CD14-positive monocyte (primary cell): ENCODE measurements at regions not wholly inside any gene's neighbourhood (a gene's known extent, or its start where the extent isn't known, plus 50 kb on each side); places are given as distances from the start of the nearest gene placed in this dataset.

ENCODE experiments used
- DNase-seq, 3 donors: peaks; one replicate each; pipeline ENCODE4 v3.0.0-alpha.2; 2011 to 2022
- H2AFZ ChIP-seq: 2 replicates; pipeline ENCODE4 v1.6.0; 2012; ENCODE audit warnings: mild to moderate bottlenecking, low read depth, low read length, inconsistent platforms; ENCODE audit not compliant: insufficient read depth, poor library complexity, severe bottlenecking
- H3K27ac ChIP-seq, 2 donors: 1 replicate in 1 of 2; 2 replicates in 1 of 2; pipeline ENCODE4 v1.5.1; 2012 to 2013; ENCODE audit warnings: low read length in 2 of 2, control low read depth in 1 of 2, inconsistent platforms in 1 of 2, low read depth in 1 of 2, mild to moderate bottlenecking in 1 of 2
- H3K27me3 ChIP-seq, 2 donors: one replicate each; pipeline versions ENCODE4 v1.6.0 to v1.6.1; 2011 to 2013; ENCODE audit warnings: low read length in 2 of 2; ENCODE audit not compliant: control insufficient read depth in 2 of 2, insufficient read depth in 2 of 2
- H3K36me3 ChIP-seq, 2 donors: replicated peaks in 1 of 2; 1 replicate in 1 of 2; 2 replicates in 1 of 2; pipeline versions ENCODE4 v1.5.1 to v1.6.1; 2012 to 2013; ENCODE audit warnings: low read length in 2 of 2, control low read depth in 1 of 2, inconsistent platforms in 1 of 2, mild to moderate bottlenecking in 1 of 2; ENCODE audit not compliant: insufficient read depth in 2 of 2, control insufficient read depth in 1 of 2
- H3K4me1 ChIP-seq, 2 donors: 1 replicate in 1 of 2; 2 replicates in 1 of 2; pipeline versions ENCODE4 v1.5.1 to v1.6.1; 2012 to 2013; ENCODE audit warnings: low read length in 2 of 2, control low read depth in 1 of 2, inconsistent platforms in 1 of 2, mild to moderate bottlenecking in 1 of 2, moderate library complexity in 1 of 2; ENCODE audit not compliant: insufficient read depth in 2 of 2, control insufficient read depth in 1 of 2
- H3K4me2 ChIP-seq: replicated peaks from 2 replicates; pipeline ENCODE3; 2012; ENCODE audit warnings: low read length, moderate library complexity, mild to moderate bottlenecking; ENCODE audit not compliant: poor library complexity, severe bottlenecking; ENCODE audit errors: extremely low read depth
- H3K4me3 ChIP-seq, 3 experiments: fragments of 200-600 bp in 1 of 3; sonication (generic) in 1 of 3; replicated peaks in 1 of 3; 1 replicate in 2 of 3; 2 replicates in 1 of 3; pipeline ENCODE4 v1.5.1; 2011 to 2013; ENCODE audit warnings: low read length in 3 of 3, mild to moderate bottlenecking in 3 of 3, control low read depth in 2 of 3, low read depth in 2 of 3, inconsistent platforms in 1 of 3, moderate library complexity in 1 of 3
- H3K79me2 ChIP-seq: 2 replicates; pipeline ENCODE4 v1.6.0; 2012; ENCODE audit warnings: mild to moderate bottlenecking, control low read depth, inconsistent platforms, low read length, moderate library complexity; ENCODE audit not compliant: insufficient read depth
- H3K9ac ChIP-seq: 2 replicates; pipeline ENCODE4 v1.6.0; 2017; ENCODE audit warnings: low read length, mild to moderate bottlenecking; ENCODE audit not compliant: insufficient read depth, poor library complexity, severe bottlenecking
- H3K9me3 ChIP-seq, 2 donors: replicated peaks in 1 of 2; 1 replicate in 1 of 2; 2 replicates in 1 of 2; pipeline versions ENCODE4 v1.5.1 to v1.6.1; 2012 to 2013; ENCODE audit warnings: low read length in 2 of 2, control low read depth in 1 of 2; ENCODE audit not compliant: control insufficient read depth in 1 of 2, insufficient read depth in 1 of 2
- H4K20me1 ChIP-seq: 2 replicates; pipeline ENCODE4 v1.6.0; 2012; ENCODE audit warnings: mild to moderate bottlenecking, low read length, control low read depth, moderate library complexity; ENCODE audit not compliant: insufficient read depth
- H3K27ac Mint-ChIP-seq, 7 donors: one replicate each; pipeline ENCODE4 v1.8.0; 2020; ENCODE audit warnings: mild to moderate bottlenecking in 7 of 7, mixed read lengths in 7 of 7, moderate library complexity in 6 of 7, inconsistent platforms in 2 of 7
- H3K27me3 Mint-ChIP-seq, 3 donors: one replicate each; pipeline ENCODE4 v1.8.0; 2021 to 2022; ENCODE audit warnings: low read depth in 3 of 3, mild to moderate bottlenecking in 3 of 3, mixed read lengths in 3 of 3, moderate library complexity in 3 of 3, inconsistent platforms in 1 of 3
- H3K36me3 Mint-ChIP-seq, 2 donors: one replicate each; pipeline ENCODE4 v1.8.0; 2020; ENCODE audit warnings: mixed read lengths in 2 of 2, inconsistent platforms in 1 of 2, mild to moderate bottlenecking in 1 of 2
- H3K4me1 Mint-ChIP-seq: one replicate; pipeline ENCODE4 v1.8.0; 2020; ENCODE audit warnings: mild to moderate bottlenecking, mixed read lengths
- H3K4me3 Mint-ChIP-seq, 2 donors: one replicate each; pipeline ENCODE4 v1.8.0; 2020; ENCODE audit warnings: mild to moderate bottlenecking in 2 of 2, mixed read lengths in 2 of 2, moderate library complexity in 1 of 2
- H3K9me3 Mint-ChIP-seq, 7 donors: one replicate each; pipeline ENCODE4 v1.8.0; 2020 to 2022; ENCODE audit warnings: mixed read lengths in 7 of 7, mild to moderate bottlenecking in 6 of 7, moderate library complexity in 6 of 7, inconsistent platforms in 2 of 7
- CTCF ChIP-seq: fragments of 200-600 bp; IDR thresholded peaks from one replicate; pipeline ENCODE4 v1.8.0; 2022; ENCODE audit warnings: antibody characterized with exemption, mild to moderate bottlenecking
- WGBS: methylation state at CpG from one replicate; pipeline ENCODE4 v1.1.5; 2013; ENCODE audit warnings: missing lambda C conversion rate; ENCODE audit not compliant: insufficient coverage; 5-methylcytosine and 5-hydroxymethylcytosine counted together
- intact Hi-C, 2 donors: fragments of 100-400 bp; cut with micrococcal nuclease; formaldehyde crosslinking; loops; one replicate each; pipeline versions ENCODE4 v1.15.0 to v1.15.1; 2023

- Mint-ChIP-seq H3K4me1 (peaks cover 32% of the 10 kb centered on the region), H3K36me3 (no peaks in the 10 kb centered on the region), H3K9me3 (no peaks in the 10 kb centered on the region), H3K4me3 (peak overlapping the region in 1 of 2 donors; percentile 81), H3K27me3 (peaks cover 1 to 11% (median 3%) of the 10 kb centered on the region in 3 donors), H3K27ac (peak overlapping the region in 2 of 7 donors; percentile 26)
- Histone ChIP-seq H3K9me3 (no peaks in the 10 kb centered on the region), H4K20me1 (no peaks in the 10 kb centered on the region), H3K27me3 (no peaks in the 10 kb centered on the region), H3K36me3 (no peaks in the 10 kb centered on the region), H3K4me1 (peaks cover 24 to 25% of the 10 kb centered on the region in 2 donors), H3K27ac (no peak overlapping the region), H2AFZ (no peak overlapping the region), H3K4me2 (peak overlapping the region; percentile 47), H3K9ac (no peak overlapping the region), H3K79me2 (no peaks in the 10 kb centered on the region), H3K4me3 (peak overlapping the region in 1 of 3 experiments; percentile 18)
- intact Hi-C loops: no loop called here
- DNase-seq: peak; percentile 19 to 48 (median 22)
- WGBS: no CpG with 5 or more reads among the region's 11 CpGs
- no peak for TF ChIP-seq CTCF
Observed at GRCh38 chrX:39905946-39906345, 191.8 kb downstream of the BCOR start.

DNA sequence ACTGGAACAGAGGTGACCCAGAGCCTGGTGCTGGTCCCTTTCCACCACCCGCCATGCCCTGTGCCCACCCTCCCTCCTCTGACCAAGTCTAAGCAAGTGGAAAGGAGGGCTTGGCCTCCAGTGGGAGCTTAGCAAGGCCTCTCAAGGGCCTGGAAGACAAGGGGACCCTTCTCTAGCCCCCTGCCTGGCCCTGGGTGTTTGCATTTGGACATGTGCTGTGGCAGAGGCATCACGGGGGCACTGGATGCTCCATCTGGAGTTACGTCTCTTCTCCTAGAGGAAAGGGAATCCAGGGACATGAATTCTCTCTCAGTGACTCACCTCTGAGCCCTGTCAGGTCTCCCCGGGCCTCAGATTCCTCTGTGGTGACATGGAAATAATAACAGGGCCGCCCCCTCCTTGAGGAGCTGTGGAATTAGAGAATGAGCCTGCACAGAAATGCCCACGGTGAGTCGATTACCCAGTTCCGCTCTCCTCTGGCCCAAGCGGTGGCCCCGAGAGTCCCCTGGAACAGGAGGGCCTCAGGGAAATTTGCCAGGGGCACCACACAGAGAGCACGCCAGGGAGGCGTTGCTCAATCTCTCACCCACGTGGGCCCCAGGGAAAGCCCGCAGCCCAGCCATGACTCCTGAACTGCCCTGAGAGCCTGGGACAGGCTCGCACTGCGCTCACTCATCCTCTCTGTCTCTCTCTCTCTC, 189.6 kb downstream of the BCOR start:
- Histone ChIP-seq H3K9me3 (no peaks in the 10 kb centered on the region), H3K4me3 (peak overlapping the region in 1 of 3 experiments; percentile 50), H4K20me1 (no peaks in the 10 kb centered on the region), H3K9ac (no peak overlapping the region), H3K4me2 (peak overlapping the region; percentile 47), H3K27ac (no peak overlapping the region), H3K79me2 (no peaks in the 10 kb centered on the region), H3K36me3 (no peaks in the 10 kb centered on the region), H2AFZ (peak overlapping the region; percentile 33), H3K4me1 (peaks cover 24 to 25% of the 10 kb centered on the region in 2 donors), H3K27me3 (no peaks in the 10 kb centered on the region)
- Mint-ChIP-seq H3K36me3 (no peaks in the 10 kb centered on the region), H3K9me3 (peaks cover 0 to 4% (median 0%) of the 10 kb centered on the region in 7 donors), H3K4me1 (peaks cover 35% of the 10 kb centered on the region), H3K27me3 (peaks cover 0 to 11% (median 3%) of the 10 kb centered on the region in 3 donors), H3K27ac (peak overlapping the region in 5 of 7 donors; percentile 16 to 67 (median 41)), H3K4me3 (peak overlapping the region; percentile 74 to 90)
- 9% methylated on average over 9 of the region's 16 CpGs for WGBS
- peak; percentile 58 to 89 (median 65) for DNase-seq
- intact Hi-C loops: no loop called here
- no peak for TF ChIP-seq CTCF
